ENCODE measurements at regions not wholly inside any gene's neighbourhood (a gene's known extent, or its start where the extent isn't known, plus 50 kb on each side); places are given as distances from the start of the nearest gene placed in this dataset.

DNA sequence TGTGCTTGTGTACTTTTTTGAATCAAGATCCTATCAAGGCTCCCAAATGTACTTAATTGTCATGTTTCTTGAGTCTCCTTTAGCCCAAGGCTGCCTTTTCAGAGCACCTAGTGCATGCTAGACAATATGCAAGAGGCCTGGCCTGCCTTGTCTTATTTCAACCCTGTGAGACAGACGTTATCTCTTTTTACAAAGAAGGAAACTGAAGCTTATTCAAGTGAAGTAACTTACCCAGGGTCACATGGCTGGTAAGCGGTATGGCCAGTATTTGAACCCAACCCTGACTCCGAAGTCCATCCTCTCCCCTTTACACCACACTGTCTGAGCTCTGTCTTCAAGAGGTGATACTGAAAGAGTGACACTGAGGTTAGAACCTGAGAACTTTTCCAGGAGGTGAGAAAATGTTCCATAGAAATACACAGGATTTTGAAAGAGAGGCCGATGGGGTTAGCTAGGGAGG, 505.1 kb downstream of the FOXO1 start:
- no peak overlapping the region for H3K4me3 ChIP-seq (ENCODE audit: low read depth, low read length)
- H3K27ac ChIP-seq (ENCODE audit: extremely low read depth, low read depth, low read length) = no peak overlapping the region
- CTCF ChIA-PET = no interaction called here
- no peaks in the 10 kb centered on the region for H3K36me3 ChIP-seq (ENCODE audit: control insufficient read depth in 2 of 2, insufficient read depth in 1 of 2, low read length in 2 of 2)
- no peaks in the 10 kb centered on the region for H3K9me3 ChIP-seq (ENCODE audit: control insufficient read depth, insufficient read depth, low read depth, low read length)
- TF ChIP-seq ZNF394 (tag by site-specific recombination; IDR thresholded peaks at IDR 0.05; ENCODE audit: borderline replicate concordance) = no peak
- TF ChIP-seq ZNF416 (tag by site-specific recombination; IDR thresholded peaks at IDR 0.05) = no peak
- POLR2A ChIA-PET = no interaction called here
- H3K4me1 ChIP-seq (ENCODE audit: control insufficient read depth, insufficient read depth, low read length) = no peaks in the 10 kb centered on the region

DNA sequence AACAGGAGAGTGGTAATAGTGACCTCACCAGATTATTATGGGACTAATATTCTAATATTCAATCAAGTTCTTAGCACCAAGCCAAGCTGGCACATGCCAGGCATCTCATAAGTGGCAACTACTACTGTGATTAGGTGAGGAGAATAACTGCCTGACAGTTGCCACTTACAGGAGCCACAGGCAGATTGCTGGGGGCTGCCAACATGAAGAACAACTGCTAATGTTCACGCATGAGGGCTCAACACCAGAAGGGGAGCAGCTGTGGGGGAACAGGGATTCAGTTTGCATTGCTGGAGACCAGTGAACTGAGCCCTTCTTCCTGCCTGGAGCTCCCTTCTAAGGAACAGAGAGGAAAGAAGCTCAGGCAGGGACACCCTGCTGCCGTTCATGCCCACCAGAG, 504.5 kb downstream of the FOXO1 start:
- Histone ChIP-seq H3K9me3 (ENCODE audit: control insufficient read depth, insufficient read depth, low read depth, low read length) (no peaks in the 10 kb centered on the region), H3K4me3 (ENCODE audit: low read depth, low read length) (no peak overlapping the region), H3K36me3 (ENCODE audit: control insufficient read depth in 2 of 2, insufficient read depth in 1 of 2, low read length in 2 of 2) (no peaks in the 10 kb centered on the region), H3K27ac (ENCODE audit: extremely low read depth, low read depth, low read length) (no peak overlapping the region), H3K4me1 (ENCODE audit: control insufficient read depth, insufficient read depth, low read length) (no peaks in the 10 kb centered on the region)
- ChIA-PET CTCF (no interaction called here), POLR2A (no interaction called here)
- TF ChIP-seq, protein P1, sequence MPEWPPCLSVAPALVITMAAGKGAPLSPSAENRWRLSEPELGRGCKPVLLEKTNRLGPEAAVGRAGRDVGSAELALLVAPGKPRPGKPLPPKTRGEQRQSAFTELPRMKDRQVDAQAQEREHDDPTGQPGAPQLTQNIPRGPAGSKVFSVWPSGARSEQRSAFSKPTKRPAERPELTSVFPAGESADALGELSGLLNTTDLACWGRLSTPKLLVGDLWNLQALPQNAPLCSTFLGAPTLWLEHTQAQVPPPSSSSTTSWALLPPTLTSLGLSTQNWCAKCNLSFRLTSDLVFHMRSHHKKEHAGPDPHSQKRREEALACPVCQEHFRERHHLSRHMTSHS (tag by site-specific recombination; IDR thresholded peaks at IDR 0.05) = no peak

DNA sequence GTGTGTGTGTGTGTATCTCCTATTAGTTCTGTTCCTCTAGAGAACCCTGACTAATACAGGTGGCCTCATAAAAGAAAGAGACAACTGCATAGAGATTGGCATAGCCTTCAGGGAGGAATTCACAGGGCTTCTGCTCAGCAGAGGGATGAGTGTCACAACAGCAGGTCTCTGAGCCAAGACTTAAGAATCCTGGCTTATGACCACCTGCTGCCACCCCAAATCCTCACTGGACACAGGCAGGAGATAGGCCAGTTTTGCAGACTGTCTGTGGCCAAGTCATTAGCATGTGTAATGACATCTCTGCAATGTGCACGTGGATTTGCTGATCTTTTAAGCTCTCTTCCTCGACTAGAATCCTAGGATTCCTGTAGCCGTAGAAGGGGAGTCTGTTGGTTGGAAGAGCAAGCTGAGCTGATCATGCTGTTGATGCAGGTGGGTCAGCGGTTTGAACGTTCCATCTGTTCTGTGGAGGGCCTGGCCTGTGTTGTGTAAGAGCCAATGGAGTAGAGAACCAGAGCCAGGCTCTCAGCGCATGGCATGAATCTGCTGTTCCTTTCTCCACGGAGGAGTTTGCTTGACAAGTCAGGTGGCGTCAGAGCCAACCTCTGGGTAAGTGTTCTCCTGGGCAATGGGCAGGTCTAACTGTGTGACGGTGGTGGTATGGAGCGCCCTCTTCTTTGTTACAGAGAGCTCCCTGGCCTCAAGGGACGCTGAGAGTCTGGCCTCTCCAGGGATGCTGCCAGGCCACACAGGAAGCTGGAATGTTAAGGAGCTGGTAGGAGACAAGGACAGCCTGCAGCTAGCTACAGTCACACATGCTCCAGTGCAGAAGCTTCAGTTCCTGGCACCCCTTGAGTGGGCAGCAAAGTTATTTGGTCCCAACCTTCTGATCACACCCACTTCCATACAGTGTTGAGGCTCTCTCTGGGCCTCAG, 503.1 kb downstream of the FOXO1 start:
- ChIA-PET CTCF (no interaction called here), POLR2A (no interaction called here)
- Histone ChIP-seq H3K27ac (ENCODE audit: extremely low read depth, low read depth, low read length) (no peak overlapping the region), H3K4me1 (ENCODE audit: control insufficient read depth, insufficient read depth, low read length) (no peaks in the 10 kb centered on the region), H3K9me3 (ENCODE audit: control insufficient read depth, insufficient read depth, low read depth, low read length) (no peaks in the 10 kb centered on the region), H3K36me3 (ENCODE audit: control insufficient read depth in 2 of 2, insufficient read depth in 1 of 2, low read length in 2 of 2) (no peaks in the 10 kb centered on the region), H3K4me3 (ENCODE audit: low read depth, low read length) (no peak overlapping the region)
- TF ChIP-seq ZFP69B (tag by site-specific recombination; IDR thresholded peaks at IDR 0.05) (no peak), SP3 (tag by site-specific recombination; IDR thresholded peaks at IDR 0.05) (no peak), ZNF24 (tag by site-specific recombination; IDR thresholded peaks at IDR 0.05) (no peak), ZNF16 (tag by site-specific recombination; IDR thresholded peaks at IDR 0.05; ENCODE audit: low read depth) (no peak), ZNF624 (tag by site-specific recombination; IDR thresholded peaks at IDR 0.05) (no peak), ZNF155 (tag by site-specific recombination; IDR thresholded peaks at IDR 0.05) (no peak), ZNF747 (tag by site-specific recombination; IDR thresholded peaks at IDR 0.05) (no peak)
- TF ChIP-seq, protein P2, sequence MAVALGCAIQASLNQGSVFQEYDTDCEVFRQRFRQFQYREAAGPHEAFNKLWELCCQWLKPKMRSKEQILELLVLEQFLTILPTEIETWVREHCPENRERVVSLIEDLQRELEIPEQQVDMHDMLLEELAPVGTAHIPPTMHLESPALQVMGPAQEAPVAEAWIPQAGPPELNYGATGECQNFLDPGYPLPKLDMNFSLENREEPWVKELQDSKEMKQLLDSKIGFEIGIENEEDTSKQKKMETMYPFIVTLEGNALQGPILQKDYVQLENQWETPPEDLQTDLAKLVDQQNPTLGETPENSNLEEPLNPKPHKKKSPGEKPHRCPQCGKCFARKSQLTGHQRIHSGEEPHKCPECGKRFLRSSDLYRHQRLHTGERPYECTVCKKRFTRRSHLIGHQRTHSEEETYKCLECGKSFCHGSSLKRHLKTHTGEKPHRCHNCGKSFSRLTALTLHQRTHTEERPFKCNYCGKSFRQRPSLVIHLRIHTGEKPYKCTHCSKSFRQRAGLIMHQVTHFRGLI (tag by site-specific recombination; IDR thresholded peaks at IDR 0.05) = no peak

DNA sequence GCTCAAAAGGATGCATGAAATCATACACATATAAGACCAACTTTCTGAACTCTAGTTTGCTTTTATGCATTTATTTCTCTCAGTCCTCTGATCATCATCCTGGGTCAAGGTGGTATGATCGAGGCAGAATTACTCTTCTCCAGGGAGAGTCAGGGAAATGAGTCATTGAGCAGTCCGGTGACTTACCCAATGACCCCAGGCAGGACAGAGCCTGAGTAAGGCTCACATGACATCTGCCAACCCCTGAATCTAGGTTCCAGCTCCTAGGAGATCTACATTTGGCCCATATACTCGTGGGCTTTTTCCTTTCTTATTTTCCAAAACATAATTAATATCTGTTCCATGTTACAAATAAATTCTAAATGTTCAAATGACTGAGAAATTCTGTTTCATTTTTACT, 502.3 kb downstream of the FOXO1 start:
- ChIA-PET POLR2A (no interaction called here), CTCF (no interaction called here)
- H3K4me3 ChIP-seq (ENCODE audit: low read depth, low read length) = no peak overlapping the region
- no peak for TF ChIP-seq ZNF654 (tag by site-specific recombination; IDR thresholded peaks at IDR 0.05; ENCODE audit: low read depth)
- H3K9me3 ChIP-seq (ENCODE audit: control insufficient read depth, insufficient read depth, low read depth, low read length) = no peaks in the 10 kb centered on the region
- H3K4me1 ChIP-seq (ENCODE audit: control insufficient read depth, insufficient read depth, low read length) = no peaks in the 10 kb centered on the region
- H3K36me3 ChIP-seq (ENCODE audit: control insufficient read depth in 2 of 2, insufficient read depth in 1 of 2, low read length in 2 of 2) = no peaks in the 10 kb centered on the region
- no peak overlapping the region for H3K27ac ChIP-seq (ENCODE audit: extremely low read depth, low read depth, low read length)
